ENCODE measurements at regions not wholly inside any gene's neighbourhood (a gene's known extent, or its start where the extent isn't known, plus 50 kb on each side); places are given as distances from the start of the nearest gene placed in this dataset.

DNA sequence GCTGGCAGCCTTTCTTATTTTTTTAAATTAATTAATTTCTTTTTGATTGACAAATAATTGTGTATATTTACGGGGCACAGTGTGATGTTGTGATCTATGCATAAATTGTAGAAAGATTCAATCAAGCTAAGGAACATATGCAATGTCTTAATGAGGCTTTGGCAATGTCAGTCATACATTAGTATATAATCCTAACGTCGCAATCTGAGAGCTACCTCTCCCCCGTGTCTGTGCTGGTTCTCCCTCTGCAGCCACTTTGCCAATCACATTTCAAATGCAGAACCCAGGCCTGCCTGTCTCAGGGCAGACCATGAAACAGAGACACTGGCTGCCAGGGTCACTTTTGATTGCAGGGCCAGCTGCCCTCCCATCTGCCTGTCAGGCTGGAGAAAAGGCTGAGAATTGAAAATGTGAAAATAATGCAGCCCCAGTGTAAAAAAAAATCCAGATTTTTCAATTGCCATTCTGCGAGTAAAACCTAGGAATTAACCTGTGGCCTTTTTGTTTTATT lies 56.3 kb downstream of the SLC24A2 start:
- DNase-seq = peak in 1 of 2 experiments; percentile 67

DNA sequence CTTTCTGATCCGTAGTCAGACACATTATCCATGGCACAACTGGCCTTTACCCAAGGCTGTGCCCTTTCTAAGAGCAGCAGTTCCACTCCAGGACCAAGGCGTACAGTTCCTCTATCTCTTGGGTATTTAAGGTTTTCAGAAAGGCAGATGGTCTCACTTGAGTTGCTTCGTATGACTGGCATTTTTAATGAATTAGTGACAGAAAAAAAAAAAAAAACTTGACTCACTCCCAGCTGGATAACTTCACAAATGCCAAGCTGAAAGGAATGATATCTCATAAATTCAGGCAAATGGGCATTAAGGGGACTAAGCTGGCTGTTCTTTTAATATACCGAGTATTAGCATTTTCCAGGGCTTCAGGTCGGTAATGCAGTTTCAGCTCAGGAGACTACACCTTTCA lies 60.7 kb downstream of the SLC24A2 start:
- DNase-seq = peak; percentile 79 to 89

DNA sequence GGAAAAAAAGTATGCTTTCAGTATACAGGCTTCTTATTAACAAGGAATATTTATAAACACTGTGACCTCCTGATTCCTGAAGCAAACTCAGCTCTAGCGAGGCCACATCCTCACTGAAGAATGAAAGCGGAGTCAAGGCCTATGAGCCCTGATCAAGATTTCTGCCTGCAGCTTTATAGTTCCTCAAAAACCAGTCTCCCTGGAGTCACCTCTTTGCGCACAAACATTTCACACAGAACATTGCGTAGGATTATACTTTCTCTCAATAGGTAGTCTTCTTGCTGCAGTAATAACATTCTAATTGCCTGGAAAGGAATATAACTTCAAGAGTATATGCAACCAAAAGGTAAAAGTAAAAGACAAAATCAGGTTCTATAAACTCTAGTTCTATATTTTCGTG lies 62.9 kb downstream of the SLC24A2 start:
- DNase-seq = no peak

DNA sequence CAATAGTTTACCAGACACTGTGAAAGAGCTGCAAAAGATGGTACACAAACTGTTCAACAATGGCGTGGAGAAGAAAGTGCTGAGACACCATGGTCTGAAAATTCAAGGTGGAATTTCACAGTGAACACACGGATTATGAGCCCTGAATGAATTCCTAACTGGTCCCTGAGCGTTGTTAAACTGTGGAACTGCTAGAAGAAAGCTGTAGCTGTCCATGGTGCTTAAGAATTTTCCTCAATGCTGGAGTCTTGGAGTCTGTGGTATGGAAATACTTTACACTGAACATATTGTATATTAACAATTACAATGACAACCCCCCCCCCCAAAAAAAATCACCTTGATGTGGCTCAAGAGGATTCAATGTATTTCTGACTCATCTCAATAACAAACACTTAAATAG lies 68.5 kb downstream of the SLC24A2 start:
- DNase-seq = no peak

DNA sequence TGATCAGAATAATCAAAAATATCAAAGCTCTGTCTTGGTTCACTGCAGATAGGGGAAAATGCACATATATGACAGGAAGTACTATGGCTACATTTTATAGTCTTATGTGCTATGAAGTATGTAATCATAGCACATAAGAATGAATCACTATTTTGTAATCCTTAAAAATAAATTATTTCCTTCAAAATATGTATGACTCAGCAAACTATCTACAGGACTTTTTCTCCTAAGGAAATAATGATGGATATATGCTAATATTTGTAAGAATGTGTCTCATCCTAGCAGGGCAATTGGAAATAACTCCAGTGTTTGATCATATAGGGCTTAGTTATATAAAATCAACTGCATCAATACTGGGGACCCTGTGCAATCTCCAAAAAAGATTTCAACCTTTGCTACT lies 85.1 kb downstream of the SLC24A2 start:
- no peak for DNase-seq

DNA sequence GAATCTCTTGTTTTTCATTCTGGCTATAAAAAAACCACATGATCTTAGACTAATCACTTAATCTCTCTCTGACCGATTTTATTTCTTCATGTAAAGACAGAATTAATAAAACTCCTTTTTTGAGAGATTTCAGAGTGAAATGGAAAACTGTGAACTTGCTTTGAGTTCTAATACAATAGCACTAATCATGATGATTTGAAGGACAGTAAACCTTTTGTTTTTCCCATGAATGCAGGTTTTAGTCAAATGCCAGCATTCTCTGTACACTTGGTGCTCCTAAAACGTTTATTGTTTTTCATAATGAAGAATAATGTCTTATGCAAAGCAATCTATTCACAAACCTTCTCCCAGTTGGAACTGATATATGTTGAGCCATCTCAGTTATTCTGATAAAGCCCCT lies 86.8 kb downstream of the SLC24A2 start:
- DNase-seq = no peak

DNA sequence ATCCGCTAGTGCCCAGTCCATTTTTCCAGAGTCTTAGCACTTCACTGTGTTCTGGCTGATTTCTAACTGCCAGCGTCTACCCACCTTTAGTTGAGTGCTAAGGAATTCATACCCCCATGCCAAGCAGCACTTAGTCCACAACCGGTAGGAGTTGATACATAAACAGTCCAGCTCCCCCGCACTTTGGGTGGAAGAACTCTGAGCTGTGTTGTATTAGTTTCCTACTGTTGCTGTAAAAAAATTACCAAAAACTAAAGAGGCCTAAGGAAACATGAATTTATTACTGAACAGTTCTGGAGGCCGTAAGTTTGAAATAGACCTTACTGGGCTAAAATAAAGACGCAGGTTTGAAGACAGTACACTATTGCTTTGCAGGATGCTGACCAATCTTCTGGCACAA lies 87.6 kb downstream of the SLC24A2 start:
- DNase-seq = no peak

DNA sequence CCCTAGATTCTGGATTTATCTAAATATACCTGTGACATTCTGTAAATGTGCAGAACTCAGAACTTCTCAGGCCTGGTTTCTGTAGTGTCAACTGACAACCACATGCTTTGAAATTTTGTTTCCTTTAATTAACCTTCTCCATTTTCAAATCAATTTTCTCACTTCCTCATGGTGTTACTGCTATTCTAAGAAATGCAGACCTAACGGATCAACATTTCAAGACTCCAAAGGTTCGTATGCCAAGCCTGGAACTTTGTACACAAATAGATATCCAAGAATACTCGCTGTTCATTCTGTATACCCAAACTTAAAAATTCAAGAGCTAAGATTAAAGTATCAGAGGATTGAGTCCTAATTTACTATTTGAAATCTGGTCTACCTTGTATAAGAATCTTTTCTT lies 88.1 kb downstream of the SLC24A2 start:
- no peak for DNase-seq

DNA sequence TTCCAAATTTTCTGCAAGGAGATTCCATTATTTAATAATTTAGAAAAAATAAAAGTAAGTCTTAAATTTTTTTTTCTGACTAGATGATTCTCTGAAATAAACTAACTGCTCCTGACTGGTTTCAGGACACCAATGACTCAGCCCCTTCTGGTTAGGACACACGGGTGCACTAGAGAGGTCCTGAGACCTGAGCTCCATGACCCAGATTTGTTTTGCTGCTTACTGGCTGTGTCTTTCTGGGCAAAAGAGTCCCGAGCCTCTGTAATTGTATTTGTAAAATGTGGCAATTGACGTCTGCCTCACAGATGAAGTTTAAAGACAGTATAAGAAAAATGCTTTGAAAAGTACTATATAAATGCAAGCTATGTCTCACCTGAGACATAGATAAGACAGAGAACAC lies 89.1 kb downstream of the SLC24A2 start:
- no peak for DNase-seq

DNA sequence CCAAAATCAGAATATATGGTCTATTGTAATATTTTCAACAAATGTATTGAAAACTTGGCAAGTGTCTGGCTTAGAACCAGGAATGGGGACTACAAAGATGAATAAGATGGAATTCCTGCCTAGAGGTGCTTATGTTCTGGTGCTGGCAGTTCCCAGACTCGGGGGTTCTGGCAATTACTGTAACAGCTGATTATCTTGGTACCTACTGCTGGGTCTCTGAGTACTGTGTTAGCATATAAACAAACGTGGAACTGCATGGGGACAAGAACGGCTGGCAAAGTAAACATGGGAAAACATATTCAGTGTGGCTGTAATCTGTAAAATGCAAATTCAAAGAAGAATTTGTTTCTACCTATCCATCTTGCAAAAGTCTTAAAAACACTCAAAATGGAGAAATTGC lies 89.9 kb downstream of the SLC24A2 start:
- DNase-seq = no peak

DNA sequence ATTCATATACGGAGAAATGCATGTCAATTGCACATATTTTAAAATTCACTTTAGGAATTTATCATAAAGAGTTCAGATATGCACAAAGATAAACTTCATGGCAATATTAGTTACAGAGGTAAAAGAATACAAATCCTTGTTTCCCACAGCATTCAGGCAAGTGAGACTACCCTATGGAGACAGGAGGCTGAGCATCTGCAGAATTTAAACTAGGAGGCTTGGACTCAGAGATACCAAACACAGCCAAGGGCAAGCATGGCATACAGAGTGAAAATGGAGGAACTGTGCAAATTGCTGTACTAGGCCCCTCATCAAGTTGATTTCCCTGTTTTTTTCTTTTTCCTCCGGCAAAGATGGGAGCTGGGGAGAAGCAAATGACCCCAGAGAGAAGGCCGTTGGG lies 94.2 kb downstream of the SLC24A2 start:
- DNase-seq = no peak

DNA sequence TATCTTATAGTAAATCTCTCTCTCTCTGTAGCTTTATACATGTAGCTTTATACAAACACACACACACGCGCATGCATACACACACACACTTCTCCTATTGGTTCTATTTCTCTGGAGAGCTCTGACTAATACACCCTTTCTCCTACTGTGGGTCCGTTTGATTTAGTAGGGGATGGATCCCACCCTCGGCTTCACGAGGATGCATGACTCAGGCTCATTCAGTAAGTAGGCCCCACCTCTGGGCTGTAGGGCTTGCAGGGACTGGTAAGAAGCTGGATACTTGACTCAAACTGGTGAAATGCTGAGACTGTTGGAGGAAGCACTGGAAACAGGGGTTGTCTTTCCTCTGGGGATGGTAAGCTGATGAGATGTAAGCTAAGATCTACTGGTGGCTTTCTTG lies 98.7 kb downstream of the SLC24A2 start:
- no peak for DNase-seq

DNA sequence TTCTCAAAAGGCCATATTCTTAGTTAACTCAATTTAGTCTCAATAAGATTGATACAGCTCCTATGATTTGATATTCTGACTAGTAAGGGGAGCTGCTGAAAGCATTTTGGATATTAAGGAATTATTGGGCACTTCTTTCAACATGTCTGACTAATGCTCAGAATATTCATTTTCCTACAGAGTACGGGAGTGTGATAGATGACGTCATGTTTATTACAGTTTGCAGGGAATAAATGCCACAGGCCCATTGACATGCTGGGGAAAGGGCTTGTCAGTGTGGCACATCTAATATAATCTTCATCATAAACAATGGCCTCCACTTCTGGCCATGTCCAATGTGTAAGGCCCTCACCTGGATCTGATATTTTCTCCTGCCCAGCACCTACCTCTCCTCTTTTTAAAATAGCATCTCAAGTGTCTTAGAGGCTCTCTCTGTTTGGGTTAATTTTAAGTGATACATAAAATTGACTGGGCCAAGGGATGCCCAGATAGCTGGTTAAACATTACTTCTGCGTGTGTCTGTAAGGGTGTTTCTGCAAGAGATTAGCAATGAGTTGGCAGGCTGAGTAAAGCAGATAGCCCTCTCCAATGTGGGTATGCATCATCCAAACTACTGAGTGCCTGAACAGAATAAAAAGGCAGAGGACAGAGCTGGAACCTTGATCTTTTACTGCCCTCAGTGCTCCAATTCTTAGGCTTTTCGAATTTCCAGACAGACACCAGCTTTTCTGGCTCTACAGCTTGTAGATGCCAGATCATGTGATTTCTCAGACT lies 99.3 kb downstream of the SLC24A2 start:
- DNase-seq = no peak

DNA sequence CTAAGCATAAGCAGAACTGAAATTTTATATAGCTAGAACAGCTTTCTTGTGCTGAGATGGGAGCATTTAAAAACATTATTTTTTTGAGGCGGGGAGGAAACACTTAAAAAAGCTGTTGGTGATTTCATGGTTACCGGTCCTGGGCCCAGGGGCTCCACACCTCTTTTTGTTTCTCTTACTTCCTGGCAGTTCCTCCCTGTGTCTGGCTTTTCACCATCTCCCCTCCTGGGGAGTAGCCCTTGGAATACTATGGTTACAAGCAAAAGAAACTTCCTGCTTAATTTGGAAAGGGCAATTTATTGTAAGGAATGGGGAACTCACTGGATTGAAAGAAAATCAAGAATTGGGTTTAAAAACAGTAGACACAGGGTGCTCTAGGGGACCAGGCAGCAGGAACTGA lies 105.1 kb downstream of the SLC24A2 start:
- no peak for DNase-seq

DNA sequence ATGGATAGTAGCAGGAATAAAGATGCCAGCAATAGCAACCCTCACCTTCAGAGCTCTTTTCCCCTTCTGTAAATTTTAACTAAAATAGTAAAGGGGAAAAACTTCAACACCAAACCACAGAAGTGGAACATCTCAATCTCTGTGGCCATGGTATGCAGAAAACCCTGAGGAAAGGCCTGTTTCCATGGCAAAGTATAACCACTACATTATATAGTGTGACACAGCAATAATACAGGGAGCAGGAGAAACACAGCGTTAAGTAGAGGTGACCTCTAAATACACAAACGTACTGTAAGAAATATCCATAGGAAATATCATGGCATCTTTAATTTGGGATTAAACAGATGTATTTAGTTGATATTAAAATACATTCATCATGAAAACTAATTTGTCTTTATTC lies 106.4 kb downstream of the SLC24A2 start:
- no peak for DNase-seq

DNA sequence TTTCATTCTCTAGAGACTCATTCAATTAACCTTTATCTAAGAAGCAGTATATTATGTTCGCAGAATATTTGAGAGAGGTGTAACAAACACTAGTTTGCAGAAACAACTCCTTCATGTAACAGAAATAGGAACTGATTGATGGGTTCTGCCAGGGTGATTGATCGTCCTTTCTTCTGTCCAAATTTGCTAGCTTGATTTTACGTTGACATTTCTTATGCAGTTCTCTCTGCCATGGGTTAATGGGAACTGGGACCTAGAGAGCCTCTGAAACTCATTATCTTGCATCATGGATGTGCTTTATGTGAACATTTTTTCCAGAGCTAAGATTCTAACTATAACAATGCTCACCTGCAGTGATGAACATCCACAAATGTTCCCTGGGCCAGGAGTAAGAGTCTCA lies 107.0 kb downstream of the SLC24A2 start:
- no peak for DNase-seq

DNA sequence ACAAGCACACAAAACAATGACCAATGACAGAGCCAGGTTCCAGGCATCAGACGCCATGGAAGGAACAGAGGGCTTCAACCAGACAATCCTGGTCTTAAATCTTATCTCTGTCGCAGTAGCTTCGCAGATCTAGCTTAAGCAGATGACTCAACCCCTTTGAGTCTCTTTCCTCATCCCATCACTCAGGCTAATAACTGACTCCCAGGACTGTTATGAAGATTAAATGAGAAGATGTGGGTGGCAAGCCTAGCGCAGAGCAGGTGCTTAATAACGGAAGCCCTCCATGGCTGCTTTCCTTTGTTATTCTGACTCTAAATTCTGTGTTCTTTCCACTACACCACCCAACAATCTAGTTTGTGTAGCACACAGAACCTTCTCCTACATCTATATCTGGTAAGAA lies 110.9 kb downstream of the SLC24A2 start:
- DNase-seq = no peak

DNA sequence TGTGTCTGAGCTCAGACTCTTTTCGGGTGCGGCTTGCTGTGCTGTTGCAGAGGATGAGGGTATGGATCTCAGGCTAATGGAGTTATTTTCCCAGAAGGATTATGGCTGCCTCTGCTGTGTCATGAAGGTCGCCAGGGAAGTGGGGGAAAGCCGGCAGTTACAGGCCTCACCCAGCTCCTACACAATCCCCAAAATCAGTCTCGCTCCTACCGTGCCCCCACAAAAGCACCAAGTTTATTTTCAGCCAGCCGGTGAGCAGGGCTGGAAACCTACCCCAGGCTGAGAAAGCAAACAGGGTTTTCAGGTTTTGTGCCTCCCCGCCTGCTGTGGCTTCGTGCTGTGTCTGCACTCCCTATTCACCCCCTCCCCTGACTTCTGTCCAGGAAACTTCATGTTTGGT lies 113.3 kb downstream of the SLC24A2 start:
- no peak for DNase-seq

DNA sequence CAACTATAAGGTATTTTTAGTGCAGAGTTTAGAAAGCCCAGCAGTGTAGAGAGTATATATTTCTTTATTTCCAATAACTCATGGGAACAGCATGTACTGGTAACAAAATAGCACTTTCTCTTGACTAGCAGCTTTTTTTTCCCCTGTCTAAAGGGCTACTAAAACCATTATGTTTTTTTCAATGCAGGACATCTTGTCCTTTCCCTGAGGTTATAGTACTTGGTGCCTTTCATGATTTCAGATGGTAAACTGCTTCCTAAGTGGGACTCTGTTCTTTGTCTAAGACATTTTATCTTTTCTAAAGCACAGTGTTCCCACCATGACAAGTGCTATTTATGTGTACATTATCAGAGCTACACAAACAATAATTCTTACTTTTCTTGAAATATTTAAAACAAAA lies 122.3 kb downstream of the SLC24A2 start:
- DNase-seq = no peak

DNA sequence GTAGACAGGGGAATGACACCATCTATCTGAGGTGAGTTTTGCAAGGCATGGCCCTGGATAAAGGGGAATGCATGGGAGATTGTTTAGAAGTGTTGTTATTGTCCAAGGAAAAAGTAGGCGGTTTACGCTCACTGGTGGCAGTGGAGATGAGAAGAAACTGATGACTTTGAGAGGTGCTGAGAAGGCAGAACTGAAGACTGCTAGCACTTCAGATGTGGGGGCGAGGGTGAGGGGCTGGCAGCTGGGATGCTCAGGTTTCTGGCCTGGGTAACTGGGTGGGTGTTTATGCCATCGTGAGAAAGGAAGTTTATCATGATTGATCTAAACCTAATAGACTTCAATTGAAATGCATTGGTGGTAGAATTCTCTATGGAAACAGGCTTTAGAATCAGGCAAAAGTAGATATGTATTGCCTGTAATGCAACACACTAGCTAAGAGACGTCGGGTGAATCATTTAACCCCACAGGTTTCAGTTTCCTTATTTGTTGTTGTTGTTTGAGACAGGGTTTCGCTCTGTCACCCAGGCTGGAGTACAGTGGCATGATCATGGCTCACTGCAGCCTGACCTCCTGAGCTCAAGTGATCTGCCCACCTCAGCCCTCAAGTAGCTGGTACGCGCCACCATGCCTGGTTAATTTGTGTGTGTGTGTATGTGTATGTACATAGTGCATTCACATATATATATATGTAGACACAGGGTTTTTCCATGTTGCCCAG lies 123.5 kb downstream of the SLC24A2 start:
- DNase-seq = no peak

DNA sequence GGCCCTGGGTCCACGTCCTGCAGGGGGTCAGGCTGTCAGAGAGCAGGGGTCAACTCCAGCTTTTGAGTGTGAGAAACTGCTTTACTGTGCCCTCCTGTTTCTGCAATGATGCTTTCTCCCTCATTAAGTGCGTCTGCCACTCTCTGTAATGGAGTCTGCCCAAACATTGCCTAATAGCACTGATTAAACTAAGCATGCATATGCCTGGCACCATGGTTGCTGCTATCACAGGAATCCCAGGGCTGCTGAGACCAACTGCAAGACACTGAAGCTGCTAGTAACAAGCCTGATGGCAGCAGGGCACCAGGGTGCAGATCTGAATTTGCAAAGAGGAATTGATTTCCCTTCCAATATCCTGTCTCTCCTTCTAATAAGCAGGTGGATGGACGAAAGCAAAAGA lies 125.3 kb downstream of the SLC24A2 start:
- no peak for DNase-seq

DNA sequence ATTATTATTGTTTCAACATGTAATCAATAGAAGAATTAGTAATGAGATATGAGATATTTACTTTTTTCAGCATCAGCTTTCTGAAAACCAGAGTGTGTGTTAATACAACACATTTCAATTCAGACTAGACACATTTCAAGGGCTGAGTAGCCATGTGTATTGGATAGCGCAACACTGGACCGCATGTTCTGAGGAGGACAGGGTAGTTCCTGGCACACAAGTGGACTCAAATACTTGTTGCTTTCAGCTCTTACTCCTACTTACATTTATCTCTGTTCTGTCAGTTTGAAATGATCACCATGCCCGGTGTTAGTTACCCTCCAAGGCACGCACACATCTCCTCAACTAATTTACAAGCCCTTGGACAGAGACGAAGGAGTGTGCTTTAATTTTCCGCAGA lies 126.6 kb downstream of the SLC24A2 start:
- no peak for DNase-seq

DNA sequence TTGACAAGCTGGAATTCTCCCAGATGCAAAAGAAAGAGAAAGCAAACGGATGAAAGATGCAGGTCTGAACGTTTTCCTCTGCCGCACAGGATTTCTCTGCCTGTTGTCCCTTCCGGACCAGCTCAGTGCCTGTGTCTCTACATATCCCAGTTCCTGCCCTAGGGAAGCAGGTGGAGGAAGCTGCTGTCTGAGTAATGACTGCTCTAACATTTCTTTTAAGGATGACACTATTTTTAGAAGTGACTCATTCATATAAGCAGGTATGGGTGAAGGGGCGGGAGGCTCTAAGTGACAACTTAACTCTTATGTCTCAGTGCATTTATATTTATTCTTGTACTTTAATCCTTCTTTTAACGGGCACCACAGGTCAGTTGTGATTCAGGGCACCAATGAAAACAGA lies 128.8 kb downstream of the SLC24A2 start:
- DNase-seq = no peak

DNA sequence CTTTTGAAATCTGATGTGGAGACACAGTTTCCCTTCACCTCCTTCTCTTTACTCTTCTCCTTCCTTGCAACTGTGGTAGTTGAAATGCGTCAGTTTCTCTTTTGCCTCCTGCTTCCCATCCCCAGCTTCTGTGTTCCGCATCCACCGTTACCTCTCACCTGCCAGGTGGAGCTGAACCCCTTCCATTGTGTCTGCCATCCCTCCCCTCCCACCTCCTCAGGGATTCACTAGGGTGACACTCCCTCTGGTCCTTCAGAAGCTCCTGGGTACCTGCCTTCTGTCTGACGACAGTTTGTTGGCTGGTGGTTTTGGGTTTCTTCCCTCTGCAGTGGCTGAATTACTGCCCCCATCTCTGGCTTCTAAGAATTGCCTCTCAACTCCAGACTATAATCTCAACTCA lies 132.1 kb downstream of the SLC24A2 start:
- no peak for DNase-seq

DNA sequence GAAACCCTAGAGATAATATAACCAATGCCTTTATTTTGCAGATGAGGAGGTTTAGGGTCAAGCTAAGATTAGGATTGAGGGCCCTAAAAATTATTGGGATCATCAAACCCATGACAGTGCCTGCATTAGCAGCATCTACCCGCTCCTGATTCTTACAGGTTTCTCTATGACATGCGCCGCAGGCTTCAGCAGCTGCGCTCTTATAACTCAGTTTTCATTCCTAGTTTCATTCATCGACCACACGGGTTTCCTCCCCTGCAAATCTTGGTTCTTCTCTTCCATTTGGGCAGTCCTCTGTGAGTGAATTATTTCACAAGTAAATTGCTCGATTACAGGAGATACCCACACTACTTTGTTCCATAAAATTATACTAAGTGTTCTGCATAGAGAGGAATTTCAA lies 137.2 kb downstream of the SLC24A2 start:
- no peak for DNase-seq
